B cell (primary cell): ENCODE measurements at regions not wholly inside any gene's neighbourhood (a gene's known extent, or its start where the extent isn't known, plus 50 kb on each side); places are given as distances from the start of the nearest gene placed in this dataset.

ENCODE experiments used
- ATAC-seq: fragments of 200-7000 bp; cut with Tn5 transposase; one replicate; pipeline ENCODE4 v1.10.0; 2021; ENCODE audit warnings: low read depth, mild to moderate bottlenecking, moderate number of reproducible peaks, moderate library complexity
- CTCF ChIA-PET: fragments of 350-600 bp; sonication (Branson Sonifier 250); formaldehyde crosslinking; loops from one replicate; lab custom pipeline; 2021; ENCODE audit warnings: antibody characterized with exemption, inconsistent platforms; lab: Charles Lee
- POLR2A ChIA-PET: fragments of 350-600 bp; sonication (Branson Sonifier 250); formaldehyde crosslinking; loops from one replicate; lab custom pipeline; 2021; ENCODE audit warnings: antibody characterized with exemption; lab: Charles Lee
- DNase-seq: peaks from one replicate; pipeline ENCODE4 v3.0.0; 2013
- H2AFZ ChIP-seq: 2 replicates; pipeline ENCODE4 v1.6.1; 2012; ENCODE audit warnings: mild to moderate bottlenecking, low read depth, low read length; ENCODE audit not compliant: insufficient read depth, poor library complexity, severe bottlenecking
- H3K27ac ChIP-seq, 2 donors: 1 replicate in 1 of 2; 2 replicates in 1 of 2; pipeline ENCODE4 v1.5.1; 2012 to 2013; ENCODE audit warnings: low read length in 2 of 2, mild to moderate bottlenecking in 2 of 2, moderate library complexity in 1 of 2
- H3K27me3 ChIP-seq, 4 experiments: fragments of 200-600 bp in 1 of 4; sonication (generic) in 1 of 4; replicated peaks in 1 of 4; 1 replicate in 2 of 4; 2 replicates in 2 of 4; pipeline versions ENCODE4 v1.6.1 to v1.7.0; 2013 to 2016; ENCODE audit warnings: low read length in 3 of 4, mild to moderate bottlenecking in 2 of 4, mixed read lengths in 1 of 4, moderate library complexity in 1 of 4; ENCODE audit not compliant: insufficient read depth in 4 of 4, control insufficient read depth in 3 of 4; ENCODE audit errors: control extremely low read depth in 1 of 4
- H3K36me3 ChIP-seq, 2 experiments: replicated peaks in 1 of 2; 1 replicate in 1 of 2; 2 replicates in 1 of 2; pipeline versions ENCODE4 v1.6.1 to v1.7.1; 2013; ENCODE audit warnings: low read length in 1 of 2; ENCODE audit not compliant: insufficient read depth in 2 of 2, control insufficient read depth in 1 of 2; ENCODE audit errors: control extremely low read depth in 1 of 2, extremely low read depth in 1 of 2
- H3K4me1 ChIP-seq, 2 donors: fragments of 200-600 bp in 1 of 2; sonication (generic) in 1 of 2; 1 replicate in 1 of 2; 2 replicates in 1 of 2; pipeline versions ENCODE4 v1.5.1 to v1.6.1; 2013 to 2017; ENCODE audit warnings: low read length in 2 of 2; ENCODE audit not compliant: control insufficient read depth in 2 of 2, insufficient read depth in 2 of 2
- H3K4me2 ChIP-seq: replicated peaks from 2 replicates; pipeline ENCODE3; 2012; ENCODE audit warnings: mild to moderate bottlenecking, low read depth, low read length; ENCODE audit not compliant: poor library complexity, severe bottlenecking
- H3K4me3 ChIP-seq, 5 experiments: fragments of 200-600 bp in 1 of 5; sonication (generic) in 1 of 5; 1 replicate in 3 of 5; 2 replicates in 2 of 5; pipeline versions ENCODE4 v1.5.1 to v1.7.0; 2011 to 2016; ENCODE audit warnings: low read length in 4 of 5, mild to moderate bottlenecking in 4 of 5, low read depth in 2 of 5, control low read depth in 1 of 5, moderate library complexity in 1 of 5; ENCODE audit not compliant: insufficient read depth in 1 of 5; ENCODE audit errors: control extremely low read depth in 1 of 5, extremely low read depth in 1 of 5
- H3K79me2 ChIP-seq: fragments of 200-600 bp; sonication (generic); one replicate; pipeline ENCODE4 v1.6.0; 2016; ENCODE audit warnings: low read length; ENCODE audit not compliant: control insufficient read depth, insufficient read depth
- H3K9ac ChIP-seq: fragments of 200-600 bp; sonication (generic); 2 replicates; pipeline ENCODE4 v1.6.1; 2017; ENCODE audit warnings: mild to moderate bottlenecking, low read length, moderate library complexity
- H3K9me3 ChIP-seq, 3 donors: one replicate each; pipeline versions ENCODE4 v1.6.1 to v1.7.1; 2013; ENCODE audit warnings: low read length in 2 of 3; ENCODE audit not compliant: control insufficient read depth in 2 of 3, insufficient read depth in 1 of 3; ENCODE audit errors: control extremely low read depth in 1 of 3
- H4K20me1 ChIP-seq: 2 replicates; pipeline ENCODE4 v1.6.0; 2012; ENCODE audit warnings: mild to moderate bottlenecking, low read length; ENCODE audit not compliant: insufficient read depth, control insufficient read depth, poor library complexity, severe bottlenecking
- H3K27ac Mint-ChIP-seq: one replicate; pipeline ENCODE4 v1.8.0; 2021; ENCODE audit warnings: mixed read lengths
- H3K27me3 Mint-ChIP-seq: one replicate; pipeline ENCODE4 v1.8.0; 2021; ENCODE audit warnings: mixed read lengths
- H3K4me1 Mint-ChIP-seq: one replicate; pipeline ENCODE4 v1.8.0; 2021; ENCODE audit warnings: mixed read lengths
- H3K4me3 Mint-ChIP-seq: one replicate; pipeline ENCODE4 v1.8.0; 2021; ENCODE audit warnings: mixed read lengths
- H3K9me3 Mint-ChIP-seq: one replicate; pipeline ENCODE4 v1.8.0; 2022; ENCODE audit warnings: mixed read lengths; ENCODE audit not compliant: insufficient read depth
- EZH2 ChIP-seq: IDR thresholded peaks from 2 replicates; pipeline ENCODE4 v1.6.1; 2012; ENCODE audit warnings: borderline replicate concordance, low read depth, mild to moderate bottlenecking, moderate library complexity, low read length; ENCODE audit not compliant: insufficient read depth, poor library complexity, severe bottlenecking
- WGBS: methylation state at CpG from one replicate; pipeline ENCODE4 v1.1.5; 2013; ENCODE audit warnings: missing lambda C conversion rate; ENCODE audit not compliant: insufficient coverage; 5-methylcytosine and 5-hydroxymethylcytosine counted together
- intact Hi-C: fragments of 100-400 bp; cut with micrococcal nuclease; formaldehyde crosslinking; loops from one replicate; pipeline ENCODE4 v1.10.0; 2022
- TF ChIP-seq, protein P1 (sequence below): fragments of 200-600 bp; IDR thresholded peaks from one replicate; pipeline ENCODE4 v1.8.0; 2022; ENCODE audit warnings: antibody characterized with exemption, mild to moderate bottlenecking

DNA sequence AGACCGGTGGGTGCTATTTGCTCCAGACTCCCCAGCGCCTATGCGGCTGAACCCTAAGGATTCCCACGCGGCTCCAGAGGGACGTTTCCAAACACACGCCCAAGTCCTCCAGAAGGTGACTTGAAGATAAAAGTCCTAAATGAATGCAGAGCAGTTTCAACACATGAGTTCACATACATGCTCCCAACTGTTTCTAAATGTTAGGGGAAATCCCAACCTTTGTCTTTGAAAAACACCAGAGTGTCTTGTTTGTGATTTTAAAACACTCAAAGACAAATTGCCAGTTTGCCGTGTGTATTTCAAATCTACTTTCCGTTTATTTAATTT lies 252.9 kb upstream of the SFSWAP start:
- no peak for TF ChIP-seq EZH2
- TF ChIP-seq, protein P1, sequence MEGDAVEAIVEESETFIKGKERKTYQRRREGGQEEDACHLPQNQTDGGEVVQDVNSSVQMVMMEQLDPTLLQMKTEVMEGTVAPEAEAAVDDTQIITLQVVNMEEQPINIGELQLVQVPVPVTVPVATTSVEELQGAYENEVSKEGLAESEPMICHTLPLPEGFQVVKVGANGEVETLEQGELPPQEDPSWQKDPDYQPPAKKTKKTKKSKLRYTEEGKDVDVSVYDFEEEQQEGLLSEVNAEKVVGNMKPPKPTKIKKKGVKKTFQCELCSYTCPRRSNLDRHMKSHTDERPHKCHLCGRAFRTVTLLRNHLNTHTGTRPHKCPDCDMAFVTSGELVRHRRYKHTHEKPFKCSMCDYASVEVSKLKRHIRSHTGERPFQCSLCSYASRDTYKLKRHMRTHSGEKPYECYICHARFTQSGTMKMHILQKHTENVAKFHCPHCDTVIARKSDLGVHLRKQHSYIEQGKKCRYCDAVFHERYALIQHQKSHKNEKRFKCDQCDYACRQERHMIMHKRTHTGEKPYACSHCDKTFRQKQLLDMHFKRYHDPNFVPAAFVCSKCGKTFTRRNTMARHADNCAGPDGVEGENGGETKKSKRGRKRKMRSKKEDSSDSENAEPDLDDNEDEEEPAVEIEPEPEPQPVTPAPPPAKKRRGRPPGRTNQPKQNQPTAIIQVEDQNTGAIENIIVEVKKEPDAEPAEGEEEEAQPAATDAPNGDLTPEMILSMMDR: no peak
- CTCF ChIA-PET: no interaction called here
- Histone ChIP-seq H3K27ac (no peak overlapping the region), H4K20me1 (no peaks in the 10 kb centered on the region), H3K4me1 (no peaks in the 10 kb centered on the region), H3K36me3 (no peaks in the 10 kb centered on the region), H3K9me3 (no peaks in the 10 kb centered on the region), H3K27me3 (peaks cover 0 to 4% (median 2%) of the 10 kb centered on the region in 4 experiments), H2AFZ (no peak overlapping the region), H3K4me3 (no peak overlapping the region), H3K79me2 (no peaks in the 10 kb centered on the region), H3K4me2 (no peak overlapping the region), H3K9ac (no peak overlapping the region)
- no peak for DNase-seq
- Mint-ChIP-seq H3K27me3 (peaks cover 21% of the 10 kb centered on the region), H3K9me3 (peaks cover 2% of the 10 kb centered on the region), H3K4me1 (no peaks in the 10 kb centered on the region), H3K27ac (no peak overlapping the region), H3K4me3 (no peak overlapping the region)
- WGBS: 100% methylated on average over 2 of the region's 9 CpGs
- POLR2A ChIA-PET: no interaction called here
- intact Hi-C loops: no loop called here
- ATAC-seq: no peak

DNA sequence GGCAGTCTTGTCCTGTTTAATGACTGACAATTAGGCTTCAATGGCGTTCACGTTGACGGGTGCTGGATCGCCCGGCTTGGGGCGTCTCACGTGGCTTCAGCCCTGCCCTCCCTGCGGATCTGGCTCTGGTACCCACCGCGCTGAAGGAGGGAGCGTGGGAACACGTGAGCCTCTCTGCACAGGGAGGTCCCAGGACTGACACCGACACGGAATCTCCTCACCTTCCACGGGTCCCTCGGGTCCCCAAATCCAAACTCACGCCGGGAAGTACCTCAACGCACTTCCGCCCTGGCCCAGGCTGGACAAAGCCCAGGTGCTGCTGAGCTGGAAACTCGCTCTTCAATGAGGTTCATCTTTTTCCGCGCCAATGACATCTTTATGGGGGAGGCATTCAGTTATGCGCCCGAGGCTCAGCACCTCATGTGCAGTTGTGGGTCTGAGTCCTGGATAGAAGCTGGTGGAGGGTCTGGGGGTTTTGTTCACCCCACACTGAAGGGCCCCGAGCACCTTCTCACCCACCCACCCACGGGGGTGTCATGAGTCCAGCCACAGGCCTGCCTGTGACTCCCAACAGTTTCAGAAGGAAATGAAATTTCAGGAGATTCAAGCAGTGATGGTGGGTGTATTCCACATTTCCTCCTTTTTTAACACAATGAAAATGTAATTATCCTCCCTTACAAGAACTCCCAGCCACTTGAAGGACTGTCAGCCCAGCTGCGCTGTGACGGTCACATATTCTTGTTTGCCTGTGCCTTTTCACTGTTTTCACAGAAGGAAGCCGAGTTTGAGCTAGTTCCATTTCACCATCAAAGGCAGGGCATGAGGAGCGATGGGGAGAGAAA lies 251.7 kb upstream of the SFSWAP start:
- H3K9me3 ChIP-seq: no peaks in the 10 kb centered on the region
- no peak overlapping the region for H2AFZ ChIP-seq
- DNase-seq (no peak), ATAC-seq (no peak)
- H3K27ac ChIP-seq: no peak overlapping the region
- H3K9ac ChIP-seq: no peak overlapping the region
- H3K4me1 ChIP-seq: no peaks in the 10 kb centered on the region
- H3K27me3 Mint-ChIP-seq: peaks cover 21% of the 10 kb centered on the region
- intact Hi-C loops: no loop called here
- H3K79me2 ChIP-seq: no peaks in the 10 kb centered on the region
- H3K4me3 Mint-ChIP-seq: no peak overlapping the region
- H3K9me3 Mint-ChIP-seq: peaks cover 2% of the 10 kb centered on the region
- ChIA-PET CTCF (no interaction called here), POLR2A (no interaction called here)
- peaks cover 0 to 7% (median 2%) of the 10 kb centered on the region in 4 experiments for H3K27me3 ChIP-seq
- H3K4me3 ChIP-seq: no peak overlapping the region
- H3K27ac Mint-ChIP-seq: no peak overlapping the region
- H4K20me1 ChIP-seq: no peaks in the 10 kb centered on the region
- H3K4me1 Mint-ChIP-seq: no peaks in the 10 kb centered on the region
- H3K4me2 ChIP-seq: no peak overlapping the region
- H3K36me3 ChIP-seq: no peaks in the 10 kb centered on the region
- WGBS: 86% methylated on average over 28 of the region's 31 CpGs
- no peak for TF ChIP-seq EZH2
- TF ChIP-seq, protein P1: no peak
